ENCODE measurements at regions not wholly inside any gene's neighbourhood (a gene's known extent, or its start where the extent isn't known, plus 50 kb on each side); places are given as distances from the start of the nearest gene placed in this dataset.

DNA sequence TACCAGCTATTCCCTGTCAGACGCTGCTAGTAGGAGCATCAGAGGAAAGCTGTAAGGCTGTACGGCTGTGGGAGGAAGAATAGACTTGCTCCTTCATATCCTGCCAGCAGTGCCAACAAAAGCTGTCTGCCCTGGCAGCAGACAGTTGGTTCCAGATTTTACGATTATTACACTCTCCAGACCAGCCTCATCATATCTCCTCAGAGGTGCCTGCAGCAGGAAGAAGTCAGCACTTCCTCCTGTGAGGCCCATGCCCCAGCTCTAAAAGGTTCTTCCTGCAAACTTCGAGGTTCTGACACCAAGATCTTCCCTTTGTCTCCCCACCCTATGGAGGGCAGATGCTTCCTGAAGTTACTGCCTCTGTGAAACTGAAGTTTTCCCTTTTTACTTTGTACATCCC is 537.7 kb upstream of the PKDCC start:
- no peaks in the 10 kb centered on the region for H3K36me3 ChIP-seq

DNA sequence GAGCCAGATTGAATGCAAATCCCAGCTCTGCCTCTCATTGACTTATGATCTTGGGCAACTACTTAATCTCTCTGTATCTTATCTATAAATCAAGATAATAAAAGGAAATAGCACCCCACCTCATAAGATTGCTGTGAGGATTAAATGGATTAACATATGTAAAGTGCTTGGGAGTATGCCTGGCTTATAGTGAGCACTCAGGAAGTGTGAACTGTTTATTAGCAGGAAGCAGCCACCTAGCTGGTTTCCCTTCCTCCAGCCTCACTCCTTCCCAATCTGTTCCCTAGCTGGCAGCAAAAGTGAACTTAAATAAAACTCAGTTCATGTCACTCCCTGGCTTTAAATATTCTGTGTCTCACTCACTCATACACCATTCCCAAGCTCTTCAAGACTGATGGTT is 526.6 kb upstream of the PKDCC start:
- H3K36me3 ChIP-seq = no peaks in the 10 kb centered on the region
- no peak overlapping the region for H3K27ac ChIP-seq
- DNase-seq = no peak
- H3K4me3 ChIP-seq (ENCODE audit: low read depth, low read length) = no peak overlapping the region
- H3K27me3 ChIP-seq (ENCODE audit: insufficient read depth, low read depth, severe bottlenecking) = no peaks in the 10 kb centered on the region
- TF ChIP-seq, protein P1, sequence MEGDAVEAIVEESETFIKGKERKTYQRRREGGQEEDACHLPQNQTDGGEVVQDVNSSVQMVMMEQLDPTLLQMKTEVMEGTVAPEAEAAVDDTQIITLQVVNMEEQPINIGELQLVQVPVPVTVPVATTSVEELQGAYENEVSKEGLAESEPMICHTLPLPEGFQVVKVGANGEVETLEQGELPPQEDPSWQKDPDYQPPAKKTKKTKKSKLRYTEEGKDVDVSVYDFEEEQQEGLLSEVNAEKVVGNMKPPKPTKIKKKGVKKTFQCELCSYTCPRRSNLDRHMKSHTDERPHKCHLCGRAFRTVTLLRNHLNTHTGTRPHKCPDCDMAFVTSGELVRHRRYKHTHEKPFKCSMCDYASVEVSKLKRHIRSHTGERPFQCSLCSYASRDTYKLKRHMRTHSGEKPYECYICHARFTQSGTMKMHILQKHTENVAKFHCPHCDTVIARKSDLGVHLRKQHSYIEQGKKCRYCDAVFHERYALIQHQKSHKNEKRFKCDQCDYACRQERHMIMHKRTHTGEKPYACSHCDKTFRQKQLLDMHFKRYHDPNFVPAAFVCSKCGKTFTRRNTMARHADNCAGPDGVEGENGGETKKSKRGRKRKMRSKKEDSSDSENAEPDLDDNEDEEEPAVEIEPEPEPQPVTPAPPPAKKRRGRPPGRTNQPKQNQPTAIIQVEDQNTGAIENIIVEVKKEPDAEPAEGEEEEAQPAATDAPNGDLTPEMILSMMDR (IDR thresholded peaks at IDR 0.05; ENCODE audit: low read depth, low read length) = no peak
- H3K9me3 ChIP-seq (ENCODE audit: severe bottlenecking) = no peaks in the 10 kb centered on the region

More for the DNA sequence above, 537.7 kb upstream of the PKDCC start:
- Histone ChIP-seq H3K9me3 (ENCODE audit: severe bottlenecking) (no peaks in the 10 kb centered on the region), H3K4me3 (ENCODE audit: low read depth, low read length) (no peak overlapping the region), H3K27me3 (ENCODE audit: insufficient read depth, low read depth, severe bottlenecking) (no peaks in the 10 kb centered on the region), H3K27ac (no peak overlapping the region)
- DNase-seq = no peak
- TF ChIP-seq, protein P1 (IDR thresholded peaks at IDR 0.05; ENCODE audit: low read depth, low read length) = no peak

DNA sequence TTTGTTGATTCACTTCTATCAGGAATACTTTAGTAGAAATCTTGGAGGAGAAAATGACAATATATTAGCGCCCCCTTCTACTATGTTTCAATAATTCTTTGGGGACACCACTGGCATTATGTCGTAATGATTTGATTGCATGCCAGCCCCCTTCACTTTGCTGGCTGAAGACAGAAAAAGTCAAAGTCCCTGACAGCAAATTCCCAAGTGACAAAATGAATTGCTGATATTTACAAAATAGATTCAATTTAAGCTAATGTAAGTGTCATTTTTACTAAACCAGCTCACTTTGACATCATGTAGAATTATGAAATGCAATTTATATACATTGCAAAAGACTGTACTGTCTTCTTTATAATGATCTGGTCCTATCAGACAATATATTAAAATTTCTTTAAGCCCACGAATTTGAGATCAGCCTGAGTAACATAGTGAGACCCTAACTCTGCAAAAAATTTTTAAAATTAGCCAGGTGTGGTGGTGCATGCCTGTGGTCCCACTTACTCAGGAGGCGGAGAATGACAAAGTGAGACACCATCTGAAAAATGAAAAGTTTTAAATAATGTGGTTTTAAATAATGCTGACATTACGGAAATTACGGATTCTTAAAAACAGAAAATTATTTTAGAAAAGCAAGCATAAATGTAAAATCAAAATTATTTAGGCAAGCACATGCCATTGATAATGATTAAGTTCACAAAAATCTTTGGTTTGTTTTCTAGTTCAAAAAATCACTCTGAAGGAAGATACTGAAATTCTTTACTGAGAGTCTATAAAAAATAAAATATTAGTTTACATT is 520.1 kb upstream of the PKDCC start:
- no peak overlapping the region for H3K4me3 ChIP-seq (ENCODE audit: low read depth, low read length)
- no peak for DNase-seq
- H3K36me3 ChIP-seq = no peaks in the 10 kb centered on the region
- TF ChIP-seq, protein P1 (IDR thresholded peaks at IDR 0.05; ENCODE audit: low read depth, low read length) = no peak
- H3K27ac ChIP-seq = no peak overlapping the region
- no peaks in the 10 kb centered on the region for H3K9me3 ChIP-seq (ENCODE audit: severe bottlenecking)
- H3K27me3 ChIP-seq (ENCODE audit: insufficient read depth, low read depth, severe bottlenecking) = no peaks in the 10 kb centered on the region

DNA sequence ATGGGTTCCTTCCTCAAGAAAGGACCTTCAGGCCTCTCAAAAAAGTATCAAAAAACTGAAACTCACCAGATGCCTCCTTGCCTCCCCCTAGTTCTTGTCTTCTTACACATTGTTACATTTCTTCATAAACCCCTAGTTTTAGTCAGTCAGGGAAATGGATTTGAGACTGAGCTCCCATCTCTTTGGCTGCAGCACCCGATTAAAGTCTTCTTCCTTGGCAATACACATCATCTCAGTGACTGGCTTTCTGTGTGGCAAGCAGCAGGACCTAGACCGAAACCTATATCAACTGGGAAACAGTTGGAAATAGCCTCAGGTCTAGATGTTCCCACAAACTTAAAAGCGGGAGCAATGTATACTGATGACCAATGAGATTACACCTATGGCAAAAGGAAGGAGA is 512.2 kb upstream of the PKDCC start:
- H3K27ac ChIP-seq = no peak overlapping the region
- no peaks in the 10 kb centered on the region for H3K9me3 ChIP-seq (ENCODE audit: severe bottlenecking)
- TF ChIP-seq, protein P1 (IDR thresholded peaks at IDR 0.05; ENCODE audit: low read depth, low read length) = no peak
- H3K27me3 ChIP-seq (ENCODE audit: insufficient read depth, low read depth, severe bottlenecking) = no peaks in the 10 kb centered on the region
- H3K36me3 ChIP-seq = no peaks in the 10 kb centered on the region
- DNase-seq = no peak
- H3K4me3 ChIP-seq (ENCODE audit: low read depth, low read length) = no peak overlapping the region

DNA sequence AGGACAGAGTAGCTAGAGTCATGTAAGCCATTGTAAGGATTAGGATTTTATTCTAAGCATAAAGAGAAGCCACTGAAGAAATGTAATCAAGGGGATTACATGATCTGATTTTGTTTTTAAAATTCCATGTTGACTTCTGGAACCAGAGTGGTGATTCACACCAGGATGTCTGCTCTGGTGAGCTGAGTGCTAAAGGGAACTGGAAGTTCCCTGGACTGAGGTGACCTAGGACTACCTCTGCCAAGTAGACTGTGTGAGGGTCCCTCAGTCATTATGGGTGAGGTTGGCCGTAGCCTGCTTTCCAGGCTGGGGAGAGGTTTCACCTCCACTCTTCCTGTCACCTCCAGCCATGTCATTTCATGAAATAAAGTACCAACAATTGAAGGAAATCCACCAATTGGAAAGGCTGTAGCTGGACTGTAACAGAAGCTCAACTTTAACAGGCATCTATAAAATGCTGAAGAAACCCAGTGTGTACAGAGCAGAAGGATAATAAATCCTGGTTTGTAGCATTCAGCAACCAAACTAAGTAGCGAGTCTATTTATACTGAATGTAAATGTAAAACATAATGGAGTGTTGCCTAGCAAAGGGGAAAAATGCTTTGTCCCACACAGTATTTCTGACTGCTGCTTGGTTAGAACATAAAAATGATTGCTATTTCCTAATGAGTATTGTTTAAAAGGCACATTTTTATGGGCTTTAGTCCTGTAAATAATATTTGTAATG is 507.4 kb upstream of the PKDCC start:
- TF ChIP-seq, protein P1 (IDR thresholded peaks at IDR 0.05; ENCODE audit: low read depth, low read length) = no peak
- no peaks in the 10 kb centered on the region for H3K27me3 ChIP-seq (ENCODE audit: insufficient read depth, low read depth, severe bottlenecking)
- no peak for DNase-seq
- H3K27ac ChIP-seq = no peak overlapping the region
- H3K36me3 ChIP-seq = no peaks in the 10 kb centered on the region
- H3K9me3 ChIP-seq (ENCODE audit: severe bottlenecking) = no peaks in the 10 kb centered on the region
- H3K4me3 ChIP-seq (ENCODE audit: low read depth, low read length) = no peak overlapping the region
